SU-DHL-6 (cell line): ENCODE measurements at regions not wholly inside any gene's neighbourhood (a gene's known extent, or its start where the extent isn't known, plus 50 kb on each side); places are given as distances from the start of the nearest gene placed in this dataset.

ENCODE experiments used
- H2AFZ ChIP-seq: fragments of 200-600 bp; sonication (generic); 2 replicates; pipeline ENCODE4 v1.6.1; 2014; ENCODE audit warnings: low read depth, mild to moderate bottlenecking, moderate library complexity, mixed read lengths, antibody characterized with exemption, low read length; ENCODE audit not compliant: severe bottlenecking
- H3F3A ChIP-seq: fragments of 200-600 bp; shearing (Covaris generic); 2 replicates; pipeline ENCODE4 v1.6.0; 2016; ENCODE audit warnings: antibody characterized with exemption, mild to moderate bottlenecking; ENCODE audit not compliant: insufficient read depth
- H3K27ac ChIP-seq: fragments of 200-600 bp; sonication (generic); 2 replicates; pipeline ENCODE4 v1.5.1; 2016; ENCODE audit warnings: low read depth, mild to moderate bottlenecking, low read length, moderate library complexity, mixed read lengths
- H3K27me3 ChIP-seq: fragments of 200-600 bp; sonication (generic), shearing (Covaris generic); 2 replicates; pipeline ENCODE4 v1.6.0; 2014; ENCODE audit warnings: mild to moderate bottlenecking, low read length
- H3K36me3 ChIP-seq: fragments of 200-600 bp; sonication (generic); 2 replicates; pipeline ENCODE4 v1.6.1; 2014; ENCODE audit warnings: mild to moderate bottlenecking, low read length, mixed read lengths
- H3K4me2 ChIP-seq: fragments of 300-600, 200-600 bp; shearing (Covaris generic), sonication (generic); 2 replicates; pipeline ENCODE4 v1.6.0; 2014; ENCODE audit warnings: low read length, low read depth, mild to moderate bottlenecking; ENCODE audit not compliant: poor library complexity, severe bottlenecking
- H3K4me3 ChIP-seq: fragments of 200-600 bp; sonication (generic); 2 replicates; pipeline ENCODE4 v1.5.1; 2014; ENCODE audit warnings: antibody characterized with exemption, low read length, mild to moderate bottlenecking, mixed read lengths; ENCODE audit not compliant: insufficient read depth, poor library complexity, severe bottlenecking
- H3K79me2 ChIP-seq: fragments of 200-600 bp; sonication (generic); 2 replicates; pipeline ENCODE4 v1.6.1; 2014; ENCODE audit warnings: mild to moderate bottlenecking, low read length, moderate library complexity; ENCODE audit not compliant: insufficient read depth
- H3K9ac ChIP-seq: fragments of 200-600 bp; sonication (generic); 2 replicates; pipeline ENCODE4 v1.7.0; 2014; ENCODE audit warnings: mild to moderate bottlenecking, low read length
- H3K9me2 ChIP-seq: fragments of 200-600 bp; sonication (generic); replicated peaks from 2 replicates; pipeline ENCODE4 v1.6.1; 2014; ENCODE audit warnings: low read length; ENCODE audit not compliant: insufficient read depth
- H3K9me3 ChIP-seq: fragments of 200-600 bp; sonication (generic); 2 replicates; pipeline ENCODE4 v1.6.1; 2014; ENCODE audit warnings: low read length, mixed read lengths; ENCODE audit not compliant: insufficient read depth
- H4K20me1 ChIP-seq: fragments of 200-600 bp; sonication (generic); 2 replicates; pipeline ENCODE4 v1.6.1; 2014; ENCODE audit warnings: low read depth, mild to moderate bottlenecking, antibody characterized with exemption, low read length, moderate library complexity, mixed read lengths
- CTCF ChIP-seq: fragments of 200-600 bp; sonication (generic); IDR thresholded peaks from one replicate; pipeline ENCODE4 v1.5.1; 2017; ENCODE audit warnings: antibody characterized with exemption, mild to moderate bottlenecking, low read length, moderate library complexity; ENCODE audit not compliant: insufficient read depth, poor library complexity, severe bottlenecking
- EZH2phosphoT487 ChIP-seq: fragments of 200-600 bp; sonication (generic), shearing (Covaris generic); conservative IDR thresholded peaks from 2 replicates; pipeline ENCODE4 v1.6.1; 2018; ENCODE audit warnings: mild to moderate bottlenecking, antibody characterized with exemption, low read length, moderate library complexity, mixed read lengths

GRCh38 chr12:89185889-89186288 is 166.4 kb downstream of the DUSP6 start:
- TF ChIP-seq EZH2phosphoT487 (no peak), CTCF (no peak)
- Histone ChIP-seq H3K4me2 (no peak overlapping the region), H3F3A (no peaks in the 10 kb centered on the region), H3K9ac (no peak overlapping the region), H4K20me1 (no peaks in the 10 kb centered on the region), H3K27me3 (no peaks in the 10 kb centered on the region), H3K27ac (no peak overlapping the region), H3K9me2 (no peaks in the 10 kb centered on the region), H3K4me3 (no peak overlapping the region), H2AFZ (no peak overlapping the region), H3K36me3 (no peaks in the 10 kb centered on the region), H3K9me3 (peaks cover 7% of the 10 kb centered on the region; the same call in 1 of the 2 replicates), H3K79me2 (no peaks in the 10 kb centered on the region)

DNA sequence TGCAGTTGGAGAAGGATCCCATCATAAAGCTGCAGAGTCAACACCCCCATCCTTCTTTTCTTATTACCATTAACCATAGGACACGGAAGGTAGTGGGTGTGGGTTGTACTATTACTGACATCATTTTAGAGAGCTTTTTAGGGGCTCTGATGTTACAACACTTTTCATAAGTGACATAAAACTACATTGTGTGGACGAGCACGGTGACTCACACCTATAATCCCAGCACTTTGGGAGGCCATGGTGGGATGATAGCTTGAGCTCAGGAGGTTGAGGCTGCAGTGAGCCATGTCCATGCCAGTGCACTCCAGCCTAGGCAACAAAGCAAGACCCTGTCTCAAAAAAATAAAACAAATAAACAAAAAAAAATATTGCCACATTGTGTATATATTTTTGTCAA is 167.1 kb downstream of the DUSP6 start:
- H3F3A ChIP-seq, result no peaks in the 10 kb centered on the region
- TF ChIP-seq EZH2phosphoT487 (no peak), CTCF (no peak)
- H3K79me2 ChIP-seq, result no peaks in the 10 kb centered on the region
- no peak overlapping the region for H2AFZ ChIP-seq
- no peak overlapping the region for H3K4me3 ChIP-seq
- H3K27ac ChIP-seq, result no peak overlapping the region
- no peaks in the 10 kb centered on the region for H3K27me3 ChIP-seq
- H3K9me3 ChIP-seq, result peaks cover 4% of the 10 kb centered on the region; the same call in 1 of the 2 replicates
- H3K9me2 ChIP-seq, result no peaks in the 10 kb centered on the region
- no peaks in the 10 kb centered on the region for H3K36me3 ChIP-seq
- no peak overlapping the region for H3K4me2 ChIP-seq
- no peaks in the 10 kb centered on the region for H4K20me1 ChIP-seq
- H3K9ac ChIP-seq, result no peak overlapping the region

- H3K27ac ChIP-seq, result no peak overlapping the region
Observed at GRCh38 chr12:89183985-89184435, 168.3 kb downstream of the DUSP6 start.

More at GRCh38 chr12:89183985-89184435, 168.3 kb downstream of the DUSP6 start:
- Histone ChIP-seq H3K9ac (no peak overlapping the region), H3K4me2 (no peak overlapping the region), H3K9me2 (no peaks in the 10 kb centered on the region), H2AFZ (no peak overlapping the region), H3K4me3 (no peak overlapping the region), H3K9me3 (no peaks in the 10 kb centered on the region), H4K20me1 (no peaks in the 10 kb centered on the region), H3F3A (no peaks in the 10 kb centered on the region), H3K36me3 (no peaks in the 10 kb centered on the region), H3K79me2 (no peaks in the 10 kb centered on the region), H3K27me3 (no peaks in the 10 kb centered on the region)
- TF ChIP-seq EZH2phosphoT487, result no peak
- TF ChIP-seq CTCF, result no peak
